HCT116 (cell line): ENCODE measurements at regions not wholly inside any gene's neighbourhood (a gene's known extent, or its start where the extent isn't known, plus 50 kb on each side); places are given as distances from the start of the nearest gene placed in this dataset.
"Not testable (repeated sequence)": the region's sequence is repeated elsewhere in the genome, so short reads cannot be mapped to it uniquely, and the experiment has no call there.

Source experiments
- ATAC-seq: fragments of 200-7000 bp; cut with Tn5 transposase; 2 replicates; pipeline ENCODE4 v1.9.1; 2020; ENCODE audit warnings: mild to moderate bottlenecking, moderate library complexity
- BruUV-seq: library from RNA; stranded (reverse); fragments of 400-500 nt; replicated peaks from 2 replicates; lab custom pipeline; 2021; lab: Mats Ljungman, UMichigan
- CTCF ChIA-PET: fragments of 300-600 bp; sonication (Branson Sonifier 250); formaldehyde crosslinking; loops from one replicate; lab custom pipeline; 2021; ENCODE audit warnings: antibody characterized with exemption; lab: Charles Lee
- POLR2A ChIA-PET: fragments of 300-600, 350-600 bp; sonication (Branson Sonifier 250); formaldehyde crosslinking; loops from one replicate; lab custom pipeline; 2021; ENCODE audit warnings: antibody characterized with exemption; lab: Charles Lee
- RAD21 ChIA-PET, 2 experiments: fragments of 300-600 bp; sonication (Branson Sonifier 250); formaldehyde crosslinking; loops; one replicate each; lab custom pipeline; 2023; ENCODE audit warnings: low total read pairs in 2 of 2; ENCODE audit not compliant: uncharacterized antibody in 2 of 2, unreplicated experiment in 2 of 2, low non-redundant PET in 1 of 2; lab: Charles Lee
- DNase-seq: peaks from one replicate; pipeline ENCODE4 v3.0.0-alpha.2; 2010; ENCODE audit warnings: low read depth, low spot score
- H2AFZ ChIP-seq: fragments of 200-600 bp; shearing (Covaris generic), sonication (generic); 2 replicates; pipeline ENCODE4 v1.6.1; 2017; ENCODE audit warnings: low read depth, mixed run types, mixed read lengths, antibody characterized with exemption, low read length; ENCODE audit not compliant: poor library complexity, severe bottlenecking
- H3K27ac ChIP-seq: 2 replicates; pipeline ENCODE4 v1.5.1; 2012; ENCODE audit warnings: low read depth, low read length
- H3K27me3 ChIP-seq: fragments of 200-600 bp; sonication (generic); 2 replicates; pipeline ENCODE4 v1.6.1; 2016; ENCODE audit warnings: mixed run types, low read length, mixed read lengths; ENCODE audit not compliant: insufficient read depth
- H3K36me3 ChIP-seq, 2 experiments: fragments of 200-500 bp in 1 of 2; fragments of 200-600 bp in 1 of 2; sonication (Bioruptor generic) in 1 of 2; sonication (generic) in 1 of 2; 2 replicates each; pipeline versions ENCODE4 v1.5.1 to v1.6.1; 2014 to 2016; ENCODE audit warnings: low read length in 2 of 2, inconsistent platforms in 1 of 2, mixed read lengths in 1 of 2, mixed run types in 1 of 2; ENCODE audit not compliant: insufficient read depth in 2 of 2, control insufficient read depth in 1 of 2
- H3K4me1 ChIP-seq, 2 experiments: fragments of 200-600 bp in 1 of 2; sonication (generic) in 1 of 2; 2 replicates each; pipeline versions ENCODE4 v1.5.1 to v1.6.1; 2012 to 2017; ENCODE audit warnings: low read length in 2 of 2, inconsistent platforms in 1 of 2, mild to moderate bottlenecking in 1 of 2, mixed read lengths in 1 of 2, mixed run types in 1 of 2, moderate library complexity in 1 of 2; ENCODE audit not compliant: insufficient read depth in 2 of 2, control insufficient read depth in 1 of 2
- H3K4me2 ChIP-seq: fragments of 200-600 bp; sonication (generic); 2 replicates; pipeline ENCODE4 v1.6.1; 2017; ENCODE audit warnings: mixed run types, low read length, mixed read lengths
- H3K4me3 ChIP-seq, 2 experiments: fragments of 200-600 bp in 1 of 2; sonication (generic) in 1 of 2; replicated peaks in 1 of 2; 2 replicates each; pipeline ENCODE4 v1.5.1; 2011 to 2016; ENCODE audit warnings: low read length in 2 of 2, control low read depth in 1 of 2, low read depth in 1 of 2, mild to moderate bottlenecking in 1 of 2, mixed read lengths in 1 of 2, mixed run types in 1 of 2
- H3K79me2 ChIP-seq: fragments of 200-600 bp; sonication (generic); 2 replicates; pipeline ENCODE4 v1.6.1; 2017; ENCODE audit warnings: mild to moderate bottlenecking, mixed run types, low read length, moderate library complexity, mixed read lengths; ENCODE audit not compliant: insufficient read depth
- H3K9ac ChIP-seq: fragments of 200-600 bp; sonication (generic); 2 replicates; pipeline ENCODE4 v1.6.1; 2016; ENCODE audit warnings: low read length, mixed read lengths
- H3K9me2 ChIP-seq: fragments of 200-600 bp; sonication (generic), shearing (Covaris generic); 2 replicates; pipeline ENCODE4 v1.6.1; 2017; ENCODE audit warnings: mixed run types, mild to moderate bottlenecking, moderate library complexity; ENCODE audit not compliant: insufficient read depth
- H3K9me3 ChIP-seq, 2 experiments: fragments of 200-500 bp in 1 of 2; fragments of 200-600 bp in 1 of 2; sonication (Bioruptor generic) in 1 of 2; sonication (generic) in 1 of 2; 2 replicates each; pipeline ENCODE4 v1.6.1; 2014 to 2017; ENCODE audit warnings: low read length in 2 of 2, mixed read lengths in 2 of 2, inconsistent platforms in 1 of 2, low read depth in 1 of 2, mild to moderate bottlenecking in 1 of 2, mixed run types in 1 of 2, moderate library complexity in 1 of 2; ENCODE audit not compliant: control insufficient read depth in 1 of 2, insufficient read depth in 1 of 2
- H4K20me1 ChIP-seq: fragments of 200-600 bp; sonication (generic), shearing (Covaris generic); 2 replicates; pipeline ENCODE4 v1.6.1; 2017; ENCODE audit warnings: mixed run types, mild to moderate bottlenecking, moderate library complexity; ENCODE audit not compliant: insufficient read depth
- CBX3 ChIP-seq: IDR thresholded peaks from 2 replicates; pipeline ENCODE4 v1.6.1; 2012; ENCODE audit warnings: low read depth
- CEBPB ChIP-seq: IDR thresholded peaks from 2 replicates; pipeline ENCODE4 v1.6.1; 2012; ENCODE audit warnings: low read depth
- EGR1 ChIP-seq: IDR thresholded peaks from 2 replicates; pipeline ENCODE4 v1.6.1; 2012; ENCODE audit warnings: low read depth
- EZH2phosphoT487 ChIP-seq: fragments of 200-600 bp; IDR thresholded peaks from 2 replicates; pipeline ENCODE4 v1.6.1; 2018; ENCODE audit warnings: antibody characterized with exemption, borderline replicate concordance
- JUND ChIP-seq: IDR thresholded peaks from 2 replicates; pipeline ENCODE4 v1.6.1; 2012
- POLR2AphosphoS5 ChIP-seq: IDR thresholded peaks from 2 replicates; pipeline ENCODE4 v1.6.1; 2011; ENCODE audit warnings: mild to moderate bottlenecking, low read depth, low read length, moderate library complexity
- SP1 ChIP-seq: IDR thresholded peaks from 2 replicates; pipeline ENCODE4 v1.6.1; 2012; ENCODE audit warnings: low read depth
- SRF ChIP-seq: IDR thresholded peaks from 2 replicates; pipeline ENCODE4 v1.6.1; 2012; ENCODE audit warnings: low read depth
- TCF7L2 ChIP-seq: IDR thresholded peaks from 2 replicates; pipeline ENCODE4 v1.7.0; 2011; ENCODE audit warnings: borderline replicate concordance, inconsistent platforms; ENCODE audit not compliant: insufficient read depth, insufficient read length; ENCODE audit errors: extremely low read depth
- intact Hi-C: fragments of 100-400 bp; cut with micrococcal nuclease; formaldehyde crosslinking; loops from 2 replicates; pipeline ENCODE4 v1.10.0; 2022

- ChIA-PET POLR2A (no interaction called here), CTCF (no interaction called here), RAD21 (no interaction called here)
- no peaks in the 10 kb centered on the region for H3K79me2 ChIP-seq
- no peak overlapping the region for H3K9ac ChIP-seq
- H4K20me1 ChIP-seq = no peaks in the 10 kb centered on the region
- H2AFZ ChIP-seq = no peak overlapping the region
- ATAC-seq (no peak), DNase-seq (no peak)
- H3K36me3 ChIP-seq = no peaks in the 10 kb centered on the region
- H3K4me1 ChIP-seq = no peaks in the 10 kb centered on the region
- no peaks in the 10 kb centered on the region for H3K27me3 ChIP-seq
- TF ChIP-seq CBX3 (no peak), TCF7L2 (no peak), POLR2AphosphoS5 (no peak), EGR1 (no peak), JUND (no peak), SP1 (no peak), SRF (no peak), EZH2phosphoT487 (no peak)
- no peak overlapping the region for H3K4me2 ChIP-seq
- intact Hi-C loops = no loop called here
- peaks cover 0 to 5% of the 10 kb centered on the region in 2 experiments; a peak in 1 of 4 replicates for H3K9me3 ChIP-seq
- no peaks in the 10 kb centered on the region for H3K9me2 ChIP-seq
- no TSS peak for BruUV-seq
- no peak overlapping the region for H3K4me3 ChIP-seq
- no peak overlapping the region for H3K27ac ChIP-seq
These were observed 1225.7 kb downstream of the TYW1 start for GRCh38 chr7:68222311-68222710.

GRCh38 chr7:68224041-68224741 lies 1227.6 kb downstream of the TYW1 start:
- no peaks in the 10 kb centered on the region for H3K79me2 ChIP-seq
- no peaks in the 10 kb centered on the region for H3K36me3 ChIP-seq
- intact Hi-C loops = no loop called here
- no peaks in the 10 kb centered on the region for H3K9me2 ChIP-seq
- H3K4me2 ChIP-seq = no peak overlapping the region
- BruUV-seq = no TSS peak
- peaks cover 0 to 10% of the 10 kb centered on the region in 2 experiments; a peak in 1 of 4 replicates for H3K9me3 ChIP-seq
- RAD21 ChIA-PET = no interaction called here
- H3K4me1 ChIP-seq = no peaks in the 10 kb centered on the region
- H2AFZ ChIP-seq = no peak overlapping the region
- CTCF ChIA-PET = no interaction called here
- ATAC-seq (no peak), DNase-seq (no peak)
- POLR2A ChIA-PET = no interaction called here
- H3K27me3 ChIP-seq = no peaks in the 10 kb centered on the region
- H3K27ac ChIP-seq = no peak overlapping the region
- H4K20me1 ChIP-seq = no peaks in the 10 kb centered on the region
- TF ChIP-seq JUND = no peak
- TF ChIP-seq CEBPB = no peak
- no peak overlapping the region for H3K9ac ChIP-seq
- no peak overlapping the region for H3K4me3 ChIP-seq

- H3K9me2 ChIP-seq, H3K4me1 ChIP-seq, H3K27me3 ChIP-seq, POLR2A ChIA-PET, DNase-seq, ATAC-seq, BruUV-seq, H3K4me2 ChIP-seq, H2AFZ ChIP-seq, H3K27ac ChIP-seq, RAD21 ChIA-PET, H3K36me3 ChIP-seq, H3K79me2 ChIP-seq, H3K9ac ChIP-seq, CTCF ChIA-PET, H3K4me3 ChIP-seq, H4K20me1 ChIP-seq, intact Hi-C loops: not testable (repeated sequence)
- peaks cover 0 to 16% of the 10 kb centered on the region in 2 experiments; a peak in 1 of 4 replicates for H3K9me3 ChIP-seq
These were observed 1234.4 kb downstream of the TYW1 start for GRCh38 chr7:68231011-68231410.
